Inflammatory macrophage (primary cell): ENCODE measurements at regions not wholly inside any gene's neighbourhood (a gene's known extent, or its start where the extent isn't known, plus 50 kb on each side); places are given as distances from the start of the nearest gene placed in this dataset.

ENCODE experiments used
- DNase-seq, 2 donors: peaks; one replicate each; pipeline ENCODE4 v3.0.0-alpha.2; 2020 to 2022

DNA sequence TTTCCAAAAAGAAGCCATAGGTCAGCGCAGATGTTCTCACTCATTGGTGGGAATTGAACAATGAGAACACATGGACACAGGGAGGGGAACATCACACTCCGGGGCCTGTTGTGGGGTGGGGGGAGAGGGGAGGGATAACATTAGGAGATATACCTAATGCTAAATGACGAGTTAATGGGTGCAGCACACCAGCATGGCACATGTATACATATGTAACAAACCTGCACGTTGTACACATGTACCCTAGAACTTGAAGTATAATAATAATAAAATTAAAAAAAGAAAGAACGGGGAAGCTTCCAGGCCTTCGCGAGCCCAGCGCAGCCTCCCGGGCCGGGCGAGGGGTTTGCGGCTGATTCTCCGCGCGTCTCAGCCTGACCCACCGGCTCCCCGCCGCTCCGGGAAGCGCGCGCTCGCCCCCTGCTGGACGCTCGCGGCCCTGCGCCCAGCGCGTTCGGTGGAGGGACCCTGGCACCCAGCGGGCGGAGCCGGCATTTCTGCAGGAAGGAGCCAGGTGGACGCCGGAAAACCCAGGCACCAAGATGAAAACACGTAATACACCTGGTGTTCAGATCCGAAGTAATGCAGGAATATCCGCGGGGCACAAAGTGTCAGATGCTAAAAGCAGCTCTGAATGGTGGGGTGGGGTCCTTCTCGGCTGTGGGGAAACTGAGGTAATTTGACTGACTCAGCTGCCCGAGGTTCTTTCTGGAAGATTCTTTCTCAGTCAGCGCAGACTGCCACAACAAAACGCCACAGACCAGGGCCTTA, 67.1 kb upstream of the PPP1R26 start:
- peak; percentile 55 to 58 for DNase-seq

DNA sequence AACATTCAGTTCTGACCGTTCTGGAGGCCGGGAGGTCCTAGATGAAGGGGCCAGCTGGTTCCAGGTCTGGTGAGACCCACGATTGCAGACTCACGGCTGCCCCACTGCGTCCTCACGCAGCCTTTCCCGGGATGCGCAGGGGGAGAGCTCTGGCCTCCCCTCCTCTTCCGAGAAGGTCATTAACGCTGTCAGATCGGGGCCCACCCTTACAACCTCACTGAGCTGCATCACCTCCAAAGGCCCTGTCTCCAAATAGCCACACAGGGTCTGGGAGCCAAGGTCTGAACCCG, 66.6 kb upstream of the PPP1R26 start:
- DNase-seq = no peak

DNA sequence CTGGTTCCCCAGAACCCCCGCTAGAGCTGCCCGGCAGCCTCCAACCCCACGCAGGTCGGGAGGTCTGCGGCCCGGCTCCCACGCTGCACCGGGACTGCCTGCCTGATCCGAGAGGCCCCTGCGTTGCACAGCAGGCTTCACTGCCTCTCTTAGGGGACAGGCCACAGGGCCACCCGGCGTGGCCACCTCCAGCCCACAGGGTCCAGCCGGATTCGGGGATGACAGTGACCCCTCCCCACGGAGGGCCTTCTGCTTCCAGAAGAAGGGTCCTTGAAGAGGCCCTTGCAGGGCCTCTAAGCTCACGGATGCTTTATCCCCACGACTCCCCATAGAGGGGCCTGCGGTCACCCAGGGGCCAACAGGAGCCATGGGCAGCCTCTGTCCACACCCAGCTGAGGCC, 66.1 kb upstream of the PPP1R26 start:
- no peak for DNase-seq

DNA sequence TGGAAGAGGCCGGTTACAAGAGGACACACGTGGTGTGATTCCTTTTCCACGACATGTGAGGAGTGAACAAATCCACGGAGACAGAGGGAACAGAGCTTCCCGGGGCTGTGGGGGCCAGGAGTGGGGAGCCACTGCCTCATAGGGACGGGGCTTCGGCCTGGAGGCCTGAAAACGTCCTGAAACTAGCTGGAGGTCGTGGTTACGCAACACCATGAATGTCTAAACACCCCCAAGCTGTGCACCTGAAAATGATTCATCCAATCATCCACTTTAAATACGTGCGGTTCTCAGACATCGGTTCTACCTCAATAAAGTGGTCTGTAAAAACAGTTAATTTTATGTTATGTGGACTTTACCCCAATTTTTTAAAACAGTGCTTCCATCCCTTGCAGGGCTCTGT, 65.3 kb upstream of the PPP1R26 start:
- no peak for DNase-seq

DNA sequence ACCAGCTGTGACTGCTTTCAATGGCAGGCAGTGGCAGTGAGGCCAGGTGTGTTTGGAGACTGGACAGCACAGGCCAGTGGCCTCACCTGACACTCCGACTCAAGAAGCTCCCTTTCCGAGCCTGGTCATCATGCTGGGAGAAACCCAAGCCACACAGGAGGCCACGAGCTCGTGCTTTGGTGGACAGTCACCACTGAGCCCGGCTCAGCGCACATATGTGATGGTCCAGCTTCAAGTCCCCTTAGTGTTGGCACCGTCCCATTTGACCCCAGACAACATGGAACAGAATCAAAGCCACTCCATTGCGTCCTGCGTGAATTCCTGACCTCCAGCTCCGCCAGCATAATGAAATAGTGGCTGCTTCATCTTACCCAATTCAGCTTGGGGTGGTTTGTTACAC, 64.0 kb upstream of the PPP1R26 start:
- DNase-seq = no peak

DNA sequence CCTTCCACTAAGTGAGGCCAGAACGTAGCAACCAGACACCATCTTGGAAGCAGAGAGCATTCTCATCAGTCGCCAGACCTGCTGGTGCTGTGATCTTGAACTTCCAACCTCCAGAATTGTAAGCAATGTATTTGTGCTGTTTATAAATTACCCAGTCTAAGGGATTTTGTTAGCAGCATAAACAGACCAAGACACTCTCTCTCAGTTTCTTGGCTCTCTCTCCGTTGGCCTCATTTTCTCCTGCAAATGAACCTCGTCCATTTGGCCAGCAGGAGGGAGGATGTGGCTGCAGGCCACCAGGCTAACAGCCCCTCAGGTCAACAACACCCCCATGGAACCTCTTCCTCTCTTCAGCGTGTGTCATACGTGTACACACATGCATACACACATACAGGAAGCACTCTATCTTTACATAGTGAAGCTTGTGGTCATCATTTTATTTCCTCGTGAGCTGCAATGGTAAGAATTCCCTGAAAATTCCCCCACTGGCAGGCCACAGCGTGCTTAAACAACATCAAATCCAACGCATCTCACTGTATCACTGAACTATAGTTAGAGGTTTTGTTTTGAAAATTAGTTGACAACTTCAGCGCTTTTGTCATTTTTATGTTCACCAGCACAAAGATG, 62.8 kb upstream of the PPP1R26 start:
- DNase-seq = no peak

DNA sequence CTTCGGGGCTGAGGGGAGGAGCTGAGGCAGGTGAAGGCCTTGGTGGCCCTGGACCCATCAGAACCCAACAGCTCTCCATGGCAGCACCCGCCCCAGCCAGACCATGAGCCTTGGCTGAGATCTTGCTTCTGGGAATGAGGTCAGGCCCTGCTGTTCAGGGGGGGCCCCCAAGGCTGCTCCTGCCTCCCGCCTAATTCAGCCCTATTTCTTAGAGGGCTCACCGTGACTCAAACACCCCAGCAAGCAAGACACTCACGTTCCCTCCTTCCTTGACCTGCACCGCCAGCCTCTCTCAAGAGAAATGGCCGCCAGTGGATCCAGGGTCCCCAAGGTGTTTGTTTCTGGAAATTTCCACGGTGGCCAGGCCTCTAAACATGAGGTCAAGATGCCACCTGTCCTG, 61.4 kb upstream of the PPP1R26 start:
- DNase-seq = no peak

DNA sequence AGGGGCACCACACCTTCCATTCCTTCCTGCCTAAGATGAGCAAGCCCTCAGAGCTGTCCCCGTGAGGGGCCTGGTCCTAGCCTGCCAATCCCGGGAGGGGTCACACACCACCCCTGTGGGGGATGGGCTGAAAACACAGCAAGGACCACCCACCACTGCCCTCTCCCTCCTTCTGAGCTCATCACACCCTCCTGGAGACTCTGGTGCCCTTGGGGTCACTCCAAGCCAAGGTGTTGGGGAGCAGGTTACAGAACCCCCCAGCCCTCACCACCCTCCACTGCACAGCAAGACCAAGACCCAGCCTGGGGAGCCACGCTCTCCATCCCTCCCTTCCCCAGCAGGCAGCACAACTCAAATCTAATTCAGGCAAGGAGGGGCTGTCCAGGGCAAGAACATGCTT, 60.5 kb upstream of the PPP1R26 start:
- DNase-seq = no peak

DNA sequence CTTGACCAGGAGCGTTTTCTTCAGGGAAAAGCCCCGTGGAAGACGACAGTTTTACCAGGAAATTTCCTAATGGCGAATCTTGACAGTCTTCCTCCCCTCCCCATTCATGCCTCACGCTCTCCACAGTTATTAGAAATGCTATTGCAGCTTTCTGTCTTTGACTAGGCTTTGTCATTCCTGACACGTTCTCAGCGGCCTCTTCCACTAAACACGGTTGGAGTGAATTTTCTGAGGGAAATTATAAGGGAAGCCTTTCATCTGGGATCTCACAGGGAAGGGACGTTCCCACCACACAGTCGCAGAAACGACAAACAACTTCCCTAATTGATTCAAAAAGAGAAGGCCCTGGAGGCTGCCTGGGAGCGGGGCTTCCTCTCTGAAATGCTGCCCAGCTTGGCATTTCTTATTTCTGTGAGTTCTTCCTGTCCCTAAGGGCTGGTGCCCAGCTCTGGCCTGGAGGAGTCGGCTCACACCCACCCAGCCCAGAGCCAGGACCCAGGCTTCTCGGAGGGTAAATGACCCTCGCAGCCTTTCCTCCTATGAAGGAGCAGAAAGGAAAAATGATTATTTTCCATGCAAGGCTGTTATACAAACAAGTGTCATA, 57.1 kb upstream of the PPP1R26 start:
- no peak for DNase-seq

DNA sequence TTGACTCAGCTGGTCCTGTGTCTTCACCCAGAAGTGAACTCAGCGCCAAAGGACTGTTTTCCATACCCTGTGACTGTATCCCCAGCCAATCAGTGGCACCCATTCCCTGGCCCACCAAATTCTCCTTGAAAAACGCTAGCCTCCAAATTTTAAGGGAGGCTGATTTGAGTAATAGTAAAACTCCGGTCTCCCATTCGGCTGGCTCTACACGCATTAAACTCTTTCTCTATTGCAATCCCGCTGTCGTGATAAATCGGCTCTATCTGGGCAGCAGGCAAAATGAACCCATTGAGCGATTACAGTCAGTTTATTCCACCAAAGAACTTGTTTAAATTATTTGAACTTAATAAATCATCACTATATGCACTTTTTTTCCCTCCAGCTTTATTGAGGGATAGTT, 55.9 kb upstream of the PPP1R26 start:
- DNase-seq = no peak
